ENCODE measurements at regions not wholly inside any gene's neighbourhood (a gene's known extent, or its start where the extent isn't known, plus 50 kb on each side); places are given as distances from the start of the nearest gene placed in this dataset.

DNA sequence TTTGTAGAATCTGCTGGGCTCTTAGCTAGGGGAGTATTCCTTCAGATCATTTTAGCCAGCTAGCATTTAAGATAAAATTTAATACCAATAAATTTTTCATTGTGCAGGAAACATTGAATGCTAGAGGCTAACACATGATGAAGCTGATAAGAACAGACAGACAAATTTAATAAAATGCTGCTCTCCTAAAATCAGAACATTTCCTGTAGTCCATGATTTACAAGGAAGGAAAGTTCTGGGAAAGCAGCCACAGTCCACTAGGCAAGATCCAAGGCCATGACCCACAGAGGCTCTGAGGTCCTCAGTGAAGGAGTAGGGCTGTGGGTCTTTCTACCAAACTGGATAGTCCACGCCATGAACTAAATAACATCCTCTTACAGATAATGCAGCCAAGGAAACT, 253.0 kb downstream of the ICE1 start:
- no peak overlapping the region for H3K27ac ChIP-seq (ENCODE audit: insufficient read depth, low read length)
- no peaks in the 10 kb centered on the region for H3K79me2 ChIP-seq (ENCODE audit: control insufficient read depth, insufficient read depth, low read length)
- H2AFZ ChIP-seq (ENCODE audit: low read length) = no peak overlapping the region

DNA sequence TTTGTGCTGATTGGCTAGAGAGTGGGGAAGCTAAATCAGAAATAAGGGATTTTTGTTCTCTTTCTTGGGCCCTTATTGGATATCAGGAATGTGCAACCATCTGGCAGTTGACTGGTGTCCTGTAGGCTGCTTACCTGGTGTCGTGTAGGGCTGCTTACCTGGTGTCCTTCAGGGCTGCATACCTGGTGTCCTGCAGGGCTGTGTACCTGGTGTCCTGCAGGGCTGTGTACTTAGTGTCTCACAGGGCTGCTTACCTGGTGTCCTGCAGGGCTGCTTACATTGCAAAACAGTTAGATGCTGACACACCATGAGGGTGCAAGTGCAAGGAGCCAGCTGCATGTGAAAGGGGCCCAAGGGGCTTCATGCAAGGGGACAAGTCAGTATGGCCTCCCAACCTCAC, 249.3 kb downstream of the ICE1 start:
- Histone ChIP-seq H3K4me3 (replicated peaks in 1 of 4; ENCODE audit: control extremely low read depth in 1 of 4, insufficient read depth in 1 of 4, low read depth in 3 of 4, low read length in 4 of 4) (no peak overlapping the region), H3K4me1 (ENCODE audit: control insufficient read depth, extremely low read depth, insufficient read depth, low read length) (no peaks in the 10 kb centered on the region), H3K9me3 (ENCODE audit: control insufficient read depth, insufficient read depth, low read depth, low read length) (no peaks in the 10 kb centered on the region), H4K20me1 (ENCODE audit: control insufficient read depth, extremely low read depth, insufficient read depth, low read length) (no peaks in the 10 kb centered on the region), H3K4me2 (ENCODE audit: extremely low read depth, insufficient read depth, low read length) (no peak overlapping the region), H3K27me3 (ENCODE audit: control insufficient read depth, insufficient read depth, low read length) (no peaks in the 10 kb centered on the region), H2AFZ (ENCODE audit: low read length) (no peak overlapping the region), H3K27ac (ENCODE audit: insufficient read depth, low read length) (no peak overlapping the region), H3K79me2 (ENCODE audit: control insufficient read depth, insufficient read depth, low read length) (no peaks in the 10 kb centered on the region), H3K9ac (ENCODE audit: insufficient read depth, low read length) (no peak overlapping the region), H3K36me3 (ENCODE audit: control insufficient read depth, insufficient read depth, low read length) (no peaks in the 10 kb centered on the region)
- no peak for TF ChIP-seq EZH2 (IDR thresholded peaks at IDR 0.05; ENCODE audit: low read length, missing control alignments)
- TF ChIP-seq, protein P1, sequence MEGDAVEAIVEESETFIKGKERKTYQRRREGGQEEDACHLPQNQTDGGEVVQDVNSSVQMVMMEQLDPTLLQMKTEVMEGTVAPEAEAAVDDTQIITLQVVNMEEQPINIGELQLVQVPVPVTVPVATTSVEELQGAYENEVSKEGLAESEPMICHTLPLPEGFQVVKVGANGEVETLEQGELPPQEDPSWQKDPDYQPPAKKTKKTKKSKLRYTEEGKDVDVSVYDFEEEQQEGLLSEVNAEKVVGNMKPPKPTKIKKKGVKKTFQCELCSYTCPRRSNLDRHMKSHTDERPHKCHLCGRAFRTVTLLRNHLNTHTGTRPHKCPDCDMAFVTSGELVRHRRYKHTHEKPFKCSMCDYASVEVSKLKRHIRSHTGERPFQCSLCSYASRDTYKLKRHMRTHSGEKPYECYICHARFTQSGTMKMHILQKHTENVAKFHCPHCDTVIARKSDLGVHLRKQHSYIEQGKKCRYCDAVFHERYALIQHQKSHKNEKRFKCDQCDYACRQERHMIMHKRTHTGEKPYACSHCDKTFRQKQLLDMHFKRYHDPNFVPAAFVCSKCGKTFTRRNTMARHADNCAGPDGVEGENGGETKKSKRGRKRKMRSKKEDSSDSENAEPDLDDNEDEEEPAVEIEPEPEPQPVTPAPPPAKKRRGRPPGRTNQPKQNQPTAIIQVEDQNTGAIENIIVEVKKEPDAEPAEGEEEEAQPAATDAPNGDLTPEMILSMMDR (conservative IDR thresholded peaks at IDR 0.05 in 1 of 2, IDR thresholded peaks at IDR 0.05 in 1 of 2; ENCODE audit: low read depth in 1 of 2, low read length in 2 of 2) = no peak
- DNase-seq (ENCODE audit: low read depth in 2 of 2) = no peak

More for the DNA sequence above, 253.0 kb downstream of the ICE1 start:
- no peak overlapping the region for H3K9ac ChIP-seq (ENCODE audit: insufficient read depth, low read length)
- no peak for DNase-seq (ENCODE audit: low read depth in 2 of 2)
- H3K4me3 ChIP-seq (replicated peaks in 1 of 4; ENCODE audit: control extremely low read depth in 1 of 4, insufficient read depth in 1 of 4, low read depth in 3 of 4, low read length in 4 of 4) = no peak overlapping the region
- H3K36me3 ChIP-seq (ENCODE audit: control insufficient read depth, insufficient read depth, low read length) = no peaks in the 10 kb centered on the region
- H3K9me3 ChIP-seq (ENCODE audit: control insufficient read depth, insufficient read depth, low read depth, low read length) = peaks cover 6% of the 10 kb centered on the region
- H3K27me3 ChIP-seq (ENCODE audit: control insufficient read depth, insufficient read depth, low read length) = no peaks in the 10 kb centered on the region
- H3K4me1 ChIP-seq (ENCODE audit: control insufficient read depth, extremely low read depth, insufficient read depth, low read length) = no peaks in the 10 kb centered on the region
- no peak overlapping the region for H3K4me2 ChIP-seq (ENCODE audit: extremely low read depth, insufficient read depth, low read length)
- no peaks in the 10 kb centered on the region for H4K20me1 ChIP-seq (ENCODE audit: control insufficient read depth, extremely low read depth, insufficient read depth, low read length)
- no peak for TF ChIP-seq EZH2 (IDR thresholded peaks at IDR 0.05; ENCODE audit: low read length, missing control alignments)

DNA sequence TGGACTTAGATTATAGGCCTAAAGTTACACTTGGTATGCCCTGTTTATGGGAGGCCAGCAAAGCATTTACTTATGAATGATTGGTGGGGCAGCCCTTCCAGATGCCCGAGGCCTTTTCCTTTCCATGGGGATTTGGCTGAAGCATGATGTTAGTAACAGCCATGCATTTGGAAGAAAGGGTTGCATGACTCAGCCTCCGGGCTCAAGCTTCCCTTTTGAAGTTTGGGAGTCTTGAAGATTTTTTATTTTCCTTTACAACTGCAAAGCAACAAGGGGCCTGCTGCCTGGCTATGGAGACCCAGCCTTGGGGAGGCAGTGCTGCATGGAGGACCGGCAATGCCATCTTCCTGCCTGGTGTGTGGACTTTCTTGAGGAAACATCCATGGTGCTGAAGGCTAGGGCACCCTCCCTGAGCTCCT, 244.7 kb downstream of the ICE1 start:
- Histone ChIP-seq H3K4me1 (ENCODE audit: control insufficient read depth, extremely low read depth, insufficient read depth, low read length) (no peaks in the 10 kb centered on the region), H3K4me3 (replicated peaks in 1 of 4; ENCODE audit: control extremely low read depth in 1 of 4, insufficient read depth in 1 of 4, low read depth in 3 of 4, low read length in 4 of 4) (no peak overlapping the region), H3K9me3 (ENCODE audit: control insufficient read depth, insufficient read depth, low read depth, low read length) (no peaks in the 10 kb centered on the region), H3K27me3 (ENCODE audit: control insufficient read depth, insufficient read depth, low read length) (no peaks in the 10 kb centered on the region), H3K79me2 (ENCODE audit: control insufficient read depth, insufficient read depth, low read length) (no peaks in the 10 kb centered on the region), H3K27ac (ENCODE audit: insufficient read depth, low read length) (no peak overlapping the region), H4K20me1 (ENCODE audit: control insufficient read depth, extremely low read depth, insufficient read depth, low read length) (no peaks in the 10 kb centered on the region), H2AFZ (ENCODE audit: low read length) (no peak overlapping the region), H3K9ac (ENCODE audit: insufficient read depth, low read length) (no peak overlapping the region), H3K36me3 (ENCODE audit: control insufficient read depth, insufficient read depth, low read length) (no peaks in the 10 kb centered on the region), H3K4me2 (ENCODE audit: extremely low read depth, insufficient read depth, low read length) (no peak overlapping the region)
- no peak for TF ChIP-seq EZH2 (IDR thresholded peaks at IDR 0.05; ENCODE audit: low read length, missing control alignments)
- TF ChIP-seq, protein P1 (conservative IDR thresholded peaks at IDR 0.05 in 1 of 2, IDR thresholded peaks at IDR 0.05 in 1 of 2; ENCODE audit: low read depth in 1 of 2, low read length in 2 of 2) = no peak
- no peak for DNase-seq (ENCODE audit: low read depth in 2 of 2)

All from fibroblast of lung (primary cell).